ENCODE measurements at regions not wholly inside any gene's neighbourhood (a gene's known extent, or its start where the extent isn't known, plus 50 kb on each side); places are given as distances from the start of the nearest gene placed in this dataset.

- no peaks in the 10 kb centered on the region for H3K9me2 ChIP-seq (replicated peaks; ENCODE audit: low read depth, low read length)
- no peaks in the 10 kb centered on the region for H3K36me3 ChIP-seq (ENCODE audit: insufficient read depth, low read length)
- H3K4me3 ChIP-seq (ENCODE audit: low read length, poor library complexity, severe bottlenecking), result no peak overlapping the region
- H4K20me1 ChIP-seq (ENCODE audit: insufficient read depth, low read length, poor library complexity, severe bottlenecking), result no peaks in the 10 kb centered on the region
- H3K9me3 ChIP-seq (ENCODE audit: insufficient read depth, low read depth, low read length), result no peaks in the 10 kb centered on the region; the same call in 1 of the 2 replicates
- no peak overlapping the region for H3K9ac ChIP-seq (ENCODE audit: low read depth, low read length, poor library complexity, severe bottlenecking)
- no peaks in the 10 kb centered on the region for H3K27me3 ChIP-seq (ENCODE audit: insufficient read depth, low read length, poor library complexity, severe bottlenecking)
- no peaks in the 10 kb centered on the region for H3K79me2 ChIP-seq (ENCODE audit: insufficient read depth, low read length)
- TF ChIP-seq EZH2phosphoT487 (IDR thresholded peaks at IDR 0.05; ENCODE audit: borderline replicate concordance) (no peak), CTCF (conservative IDR thresholded peaks at IDR 0.05; ENCODE audit: low read length) (no peak)
- no peaks in the 10 kb centered on the region for H3K4me1 ChIP-seq (ENCODE audit: insufficient read depth, low read length, poor library complexity, severe bottlenecking)
- H3K4me2 ChIP-seq (ENCODE audit: low read depth, low read length, poor library complexity, severe bottlenecking), result no peak overlapping the region
- H3F3A ChIP-seq (ENCODE audit: low read depth), result no peaks in the 10 kb centered on the region
- no peak overlapping the region for H2AFZ ChIP-seq (ENCODE audit: low read length)
Observed at GRCh38 chr7:15924910-15925309, 238.4 kb upstream of the MEOX2 start.

GRCh38 chr7:15922002-15922401, 235.5 kb upstream of the MEOX2 start:
- Histone ChIP-seq H3K9me2 (replicated peaks; ENCODE audit: low read depth, low read length) (no peaks in the 10 kb centered on the region), H3K27me3 (ENCODE audit: insufficient read depth, low read length, poor library complexity, severe bottlenecking) (no peaks in the 10 kb centered on the region), H3K9me3 (ENCODE audit: insufficient read depth, low read depth, low read length) (no peaks in the 10 kb centered on the region), H2AFZ (ENCODE audit: low read length) (no peak overlapping the region), H3K4me2 (ENCODE audit: low read depth, low read length, poor library complexity, severe bottlenecking) (no peak overlapping the region), H3K4me1 (ENCODE audit: insufficient read depth, low read length, poor library complexity, severe bottlenecking) (peaks cover 8% of the 10 kb centered on the region), H3K9ac (ENCODE audit: low read depth, low read length, poor library complexity, severe bottlenecking) (no peak overlapping the region), H3K79me2 (ENCODE audit: insufficient read depth, low read length) (no peaks in the 10 kb centered on the region), H4K20me1 (ENCODE audit: insufficient read depth, low read length, poor library complexity, severe bottlenecking) (no peaks in the 10 kb centered on the region), H3F3A (ENCODE audit: low read depth) (no peaks in the 10 kb centered on the region), H3K4me3 (ENCODE audit: low read length, poor library complexity, severe bottlenecking) (no peak overlapping the region), H3K36me3 (ENCODE audit: insufficient read depth, low read length) (no peaks in the 10 kb centered on the region)
- TF ChIP-seq CTCF (conservative IDR thresholded peaks at IDR 0.05; ENCODE audit: low read length) (no peak), EZH2phosphoT487 (IDR thresholded peaks at IDR 0.05; ENCODE audit: borderline replicate concordance) (no peak)

GRCh38 chr7:15921576-15921975, 235.1 kb upstream of the MEOX2 start:
- Histone ChIP-seq H3K4me1 (ENCODE audit: insufficient read depth, low read length, poor library complexity, severe bottlenecking) (peaks cover 11% of the 10 kb centered on the region), H3K4me3 (ENCODE audit: low read length, poor library complexity, severe bottlenecking) (no peak overlapping the region), H3K9ac (ENCODE audit: low read depth, low read length, poor library complexity, severe bottlenecking) (no peak overlapping the region), H3K9me3 (ENCODE audit: insufficient read depth, low read depth, low read length) (no peaks in the 10 kb centered on the region), H3K4me2 (ENCODE audit: low read depth, low read length, poor library complexity, severe bottlenecking) (no peak overlapping the region), H4K20me1 (ENCODE audit: insufficient read depth, low read length, poor library complexity, severe bottlenecking) (no peaks in the 10 kb centered on the region), H3K27me3 (ENCODE audit: insufficient read depth, low read length, poor library complexity, severe bottlenecking) (no peaks in the 10 kb centered on the region), H3K36me3 (ENCODE audit: insufficient read depth, low read length) (no peaks in the 10 kb centered on the region), H3K79me2 (ENCODE audit: insufficient read depth, low read length) (no peaks in the 10 kb centered on the region), H3K9me2 (replicated peaks; ENCODE audit: low read depth, low read length) (no peaks in the 10 kb centered on the region), H2AFZ (ENCODE audit: low read length) (no peak overlapping the region), H3F3A (ENCODE audit: low read depth) (no peaks in the 10 kb centered on the region)
- TF ChIP-seq EZH2phosphoT487 (IDR thresholded peaks at IDR 0.05; ENCODE audit: borderline replicate concordance) (no peak), CTCF (conservative IDR thresholded peaks at IDR 0.05; ENCODE audit: low read length) (no peak)
